Ureter (tissue), 1 donor: ENCODE measurements at regions not wholly inside any gene's neighbourhood (a gene's known extent, or its start where the extent isn't known, plus 50 kb on each side); places are given as distances from the start of the nearest gene placed in this dataset.
"Not testable (repeated sequence)": the region's sequence is repeated elsewhere in the genome, so short reads cannot be mapped to it uniquely, and the experiment has no call there.

Source experiments
- DNase-seq: peaks from one replicate; pipeline ENCODE4 v3.0.0-alpha.2; 2020; ENCODE audit warnings: low spot score
- donor health status: DM: yes; HTN: yes; CAD: no.

- DNase-seq, result no peak
These were observed 149.9 kb upstream of the ANKH start for GRCh38 chr5:15021266-15022046.

GRCh38 chr5:15020736-15021135 lies 149.2 kb upstream of the ANKH start:
- DNase-seq, result no peak

- no peak for DNase-seq
These were observed 143.2 kb upstream of the ANKH start for GRCh38 chr5:15014809-15015208.

GRCh38 chr5:15013654-15014463 lies 142.3 kb upstream of the ANKH start:
- no peak for DNase-seq

GRCh38 chr5:15012061-15012460 lies 140.5 kb upstream of the ANKH start:
- no peak for DNase-seq

GRCh38 chr5:15010936-15011335 lies 139.4 kb upstream of the ANKH start:
- no peak for DNase-seq

- DNase-seq, result no peak
These were observed 137.8 kb upstream of the ANKH start for GRCh38 chr5:15009420-15009819.

GRCh38 chr5:15008921-15009320 lies 137.3 kb upstream of the ANKH start:
- DNase-seq, result no peak

GRCh38 chr5:15008476-15008875 lies 136.9 kb upstream of the ANKH start:
- peak; percentile 89 for DNase-seq

- no peak for DNase-seq
These were observed 136.1 kb upstream of the ANKH start for GRCh38 chr5:15007646-15008045.

GRCh38 chr5:15004506-15004905 lies 132.9 kb upstream of the ANKH start:
- DNase-seq, result no peak

- DNase-seq, result peak; percentile 54
These were observed 131.9 kb upstream of the ANKH start for GRCh38 chr5:15003511-15003920.

GRCh38 chr5:15002791-15003190 lies 131.2 kb upstream of the ANKH start:
- DNase-seq, result no peak

- no peak for DNase-seq
These were observed 130.6 kb upstream of the ANKH start for GRCh38 chr5:15002173-15002572.

- no peak for DNase-seq
These were observed 129.9 kb upstream of the ANKH start for GRCh38 chr5:15001517-15001916.

GRCh38 chr5:14998491-14998890 lies 126.9 kb upstream of the ANKH start:
- DNase-seq, result no peak

- no peak for DNase-seq
These were observed 125.4 kb upstream of the ANKH start for GRCh38 chr5:14996997-14997396.

GRCh38 chr5:14995229-14995628 lies 123.7 kb upstream of the ANKH start:
- DNase-seq, result no peak

- not testable (repeated sequence) for DNase-seq
These were observed 122.0 kb upstream of the ANKH start for GRCh38 chr5:14993459-14994133.

GRCh38 chr5:14992751-14993458 lies 121.3 kb upstream of the ANKH start:
- not testable (repeated sequence) for DNase-seq

- no peak for DNase-seq
These were observed 116.6 kb upstream of the ANKH start for GRCh38 chr5:14988223-14988622.

- no peak for DNase-seq
These were observed 114.8 kb upstream of the ANKH start for GRCh38 chr5:14986413-14986812.
